Keratinocyte (primary cell): ENCODE measurements at regions not wholly inside any gene's neighbourhood (a gene's known extent, or its start where the extent isn't known, plus 50 kb on each side); places are given as distances from the start of the nearest gene placed in this dataset.

ENCODE experiments used
- DNase-seq: peaks from one replicate; pipeline ENCODE4 v3.0.0-alpha.2; 2011; ENCODE audit warnings: low read depth, missing footprints, low spot score
- FAIRE-seq: peaks from 2 replicates; lab custom pipeline; 2011; peaks lifted over from hg19 to GRCh38; lab: Jason Lieb, UNC
- H2AFZ ChIP-seq: 2 replicates; pipeline ENCODE4 v1.6.0; 2012; ENCODE audit warnings: low read length, control low read depth, inconsistent platforms; ENCODE audit not compliant: control insufficient read depth
- H3K27ac ChIP-seq: 2 replicates; pipeline ENCODE4 v1.5.1; 2011; ENCODE audit warnings: low read length; ENCODE audit not compliant: control insufficient read depth, insufficient read depth
- H3K27me3 ChIP-seq: 3 replicates; pipeline ENCODE4 v1.6.0; 2011; ENCODE audit warnings: low read length; ENCODE audit not compliant: control insufficient read depth, insufficient read depth; ENCODE audit errors: extremely low read depth
- H3K36me3 ChIP-seq, 2 experiments: 2 replicates in 1 of 2; 3 replicates in 1 of 2; pipeline ENCODE4 v1.5.1; 2011; ENCODE audit warnings: low read length in 2 of 2, mild to moderate bottlenecking in 1 of 2; ENCODE audit not compliant: control insufficient read depth in 2 of 2, insufficient read depth in 2 of 2; ENCODE audit errors: extremely low read depth in 1 of 2
- H3K4me1 ChIP-seq: 3 replicates; pipeline ENCODE4 v1.5.1; 2011; ENCODE audit warnings: low read length; ENCODE audit not compliant: control insufficient read depth, insufficient read depth; ENCODE audit errors: extremely low read depth
- H3K4me2 ChIP-seq: 3 replicates; pipeline ENCODE4 v1.6.0; 2011; ENCODE audit warnings: low read depth, low read length; ENCODE audit not compliant: control insufficient read depth, insufficient read depth; ENCODE audit errors: extremely low read depth
- H3K4me3 ChIP-seq, 3 experiments: fragments of 200-600 bp in 1 of 3; sonication (generic) in 1 of 3; 2 replicates in 2 of 3; 3 replicates in 1 of 3; pipeline ENCODE4 v1.5.1; 2011 to 2016; ENCODE audit warnings: low read length in 3 of 3, mild to moderate bottlenecking in 3 of 3, control low read depth in 2 of 3, inconsistent platforms in 1 of 3, low read depth in 1 of 3, mixed read lengths in 1 of 3, mixed run types in 1 of 3, moderate library complexity in 1 of 3; ENCODE audit not compliant: control insufficient read depth in 2 of 3, insufficient read depth in 2 of 3; ENCODE audit errors: extremely low read depth in 1 of 3
- H3K79me2 ChIP-seq: 2 replicates; pipeline ENCODE4 v1.6.0; 2012; ENCODE audit warnings: low read length; ENCODE audit not compliant: control insufficient read depth, insufficient read depth
- H3K9ac ChIP-seq: 3 replicates; pipeline ENCODE4 v1.6.0; 2011; ENCODE audit warnings: low read length; ENCODE audit not compliant: control insufficient read depth, insufficient read depth; ENCODE audit errors: extremely low read depth
- H3K9me1 ChIP-seq: 3 replicates; pipeline ENCODE4 v1.6.0; 2011; ENCODE audit warnings: low read length; ENCODE audit not compliant: control insufficient read depth, insufficient read depth; ENCODE audit errors: extremely low read depth
- H3K9me3 ChIP-seq: 2 replicates; pipeline ENCODE4 v1.5.1; 2012; ENCODE audit warnings: low read depth, low read length; ENCODE audit not compliant: control insufficient read depth
- H4K20me1 ChIP-seq: 3 replicates; pipeline ENCODE4 v1.6.0; 2011; ENCODE audit warnings: low read length; ENCODE audit not compliant: control insufficient read depth, insufficient read depth; ENCODE audit errors: extremely low read depth
- CTCF ChIP-seq, 3 experiments: IDR thresholded peaks in 1 of 3; conservative IDR thresholded peaks in 1 of 3; optimal IDR thresholded peaks in 1 of 3; 2 replicates in 2 of 3; 3 replicates in 1 of 3; pipeline versions ENCODE3 to v1.5.1; 2011; ENCODE audit warnings: low read length in 3 of 3, mild to moderate bottlenecking in 3 of 3, moderate library complexity in 2 of 3, control low read depth in 1 of 3, inconsistent platforms in 1 of 3; ENCODE audit not compliant: insufficient read depth in 2 of 3; ENCODE audit errors: extremely low read depth in 1 of 3
- EZH2 ChIP-seq: IDR thresholded peaks from one replicate; pipeline ENCODE4 v1.6.1; 2012; ENCODE audit warnings: inconsistent platforms, mild to moderate bottlenecking, low read length, moderate library complexity
- dilution Hi-C: fragments of 300-500 bp; cut with MboI; formaldehyde crosslinking; loops from one replicate; pipeline ENCODE4 v1.7.0; 2020; ENCODE audit warnings: low sequenced_read_pairs; ENCODE audit not compliant: extremely low pct_ligation_motif_present

- dilution Hi-C loops = no loop called here
These were observed 392.5 kb downstream of the IRS1 start for GRCh38 chr2:226407135-226407534.

GRCh38 chr2:226405465-226405864 lies 394.2 kb downstream of the IRS1 start:
- no peaks in the 10 kb centered on the region for H3K9me1 ChIP-seq
- no peaks in the 10 kb centered on the region for H4K20me1 ChIP-seq
- H3K79me2 ChIP-seq = no peaks in the 10 kb centered on the region
- no peak overlapping the region for H3K9ac ChIP-seq
- H3K27me3 ChIP-seq = no peaks in the 10 kb centered on the region
- no peak overlapping the region for H2AFZ ChIP-seq
- no peak for DNase-seq
- H3K36me3 ChIP-seq = no peaks in the 10 kb centered on the region
- dilution Hi-C loops = no loop called here
- no peak overlapping the region for H3K27ac ChIP-seq
- no peak overlapping the region for H3K4me2 ChIP-seq
- FAIRE-seq = no peak
- H3K4me1 ChIP-seq = peaks cover 3% of the 10 kb centered on the region
- TF ChIP-seq EZH2 = no peak
- TF ChIP-seq CTCF (optimal IDR thresholded peaks at IDR 0.05 in 1 of 3, IDR thresholded peaks at IDR 0.05 in 1 of 3, conservative IDR thresholded peaks at IDR 0.05 in 1 of 3; ENCODE audit: extremely low read depth in 1 of 3, insufficient read depth in 2 of 3, low read length in 3 of 3) = no peak
- no peak overlapping the region for H3K4me3 ChIP-seq
- no peaks in the 10 kb centered on the region for H3K9me3 ChIP-seq

More at GRCh38 chr2:226407135-226407534, 392.5 kb downstream of the IRS1 start:
- Histone ChIP-seq H3K27ac (no peak overlapping the region), H3K79me2 (no peaks in the 10 kb centered on the region), H3K9me3 (peaks cover 4% of the 10 kb centered on the region), H3K9ac (no peak overlapping the region), H3K9me1 (no peaks in the 10 kb centered on the region), H3K27me3 (no peaks in the 10 kb centered on the region), H4K20me1 (no peaks in the 10 kb centered on the region), H3K4me3 (no peak overlapping the region), H2AFZ (no peak overlapping the region), H3K4me1 (peaks cover 11% of the 10 kb centered on the region), H3K36me3 (no peaks in the 10 kb centered on the region), H3K4me2 (no peak overlapping the region)
- FAIRE-seq (no peak), DNase-seq (no peak)
- TF ChIP-seq EZH2 = no peak

- H3K9ac ChIP-seq = no peak overlapping the region
- no peak overlapping the region for H2AFZ ChIP-seq
- H3K79me2 ChIP-seq = no peaks in the 10 kb centered on the region
- H3K4me3 ChIP-seq = no peak overlapping the region
- H3K4me2 ChIP-seq = no peak overlapping the region
- H3K9me1 ChIP-seq = no peaks in the 10 kb centered on the region
- no peak for TF ChIP-seq EZH2
- TF ChIP-seq CTCF (optimal IDR thresholded peaks at IDR 0.05 in 1 of 3, IDR thresholded peaks at IDR 0.05 in 1 of 3, conservative IDR thresholded peaks at IDR 0.05 in 1 of 3; ENCODE audit: extremely low read depth in 1 of 3, insufficient read depth in 2 of 3, low read length in 3 of 3) = no peak
- H3K36me3 ChIP-seq = no peaks in the 10 kb centered on the region
- H3K27me3 ChIP-seq = no peaks in the 10 kb centered on the region
- H3K9me3 ChIP-seq = no peaks in the 10 kb centered on the region
- dilution Hi-C loops = no loop called here
- FAIRE-seq (no peak), DNase-seq (no peak)
- H3K4me1 ChIP-seq = no peaks in the 10 kb centered on the region
- no peaks in the 10 kb centered on the region for H4K20me1 ChIP-seq
- no peak overlapping the region for H3K27ac ChIP-seq
These were observed 396.3 kb downstream of the IRS1 start for GRCh38 chr2:226403369-226403768.
